Activated CD8-positive, alpha-beta T cell treated with anti-CD3 and anti-CD28 coated beads for 36 hours (primary cell): ENCODE measurements at regions not wholly inside any gene's neighbourhood (a gene's known extent, or its start where the extent isn't known, plus 50 kb on each side); places are given as distances from the start of the nearest gene placed in this dataset.

Source experiments
- ATAC-seq: fragments of 200-7000 bp; cut with Tn5 transposase; one replicate; pipeline ENCODE4 v1.10.0; 2021; ENCODE audit warnings: mild to moderate bottlenecking, moderate library complexity
- CTCF ChIA-PET: fragments of 350-600 bp; sonication (Branson Sonifier 250); formaldehyde crosslinking; loops from one replicate; lab custom pipeline; 2021; ENCODE audit warnings: antibody characterized with exemption; lab: Charles Lee
- POLR2A ChIA-PET: fragments of 350-600 bp; sonication (Branson Sonifier 250); formaldehyde crosslinking; loops from one replicate; lab custom pipeline; 2021; ENCODE audit warnings: antibody characterized with exemption; lab: Charles Lee
- DNase-seq: peaks from one replicate; pipeline ENCODE4 v3.0.0-alpha.2; 2020
- H3K27ac Mint-ChIP-seq: one replicate; pipeline ENCODE4 v1.8.0; 2021; ENCODE audit warnings: mild to moderate bottlenecking, mixed read lengths
- H3K27me3 Mint-ChIP-seq: one replicate; pipeline ENCODE4 v1.8.0; 2021; ENCODE audit warnings: mixed read lengths
- H3K36me3 Mint-ChIP-seq: one replicate; pipeline ENCODE4 v1.8.0; 2021; ENCODE audit warnings: low read depth, mixed read lengths
- H3K4me1 Mint-ChIP-seq: one replicate; pipeline ENCODE4 v1.8.0; 2021; ENCODE audit warnings: low read depth, mixed read lengths
- H3K4me3 Mint-ChIP-seq: one replicate; pipeline ENCODE4 v1.8.0; 2021; ENCODE audit warnings: mild to moderate bottlenecking, moderate library complexity, mixed read lengths
- H3K9me3 Mint-ChIP-seq: one replicate; pipeline ENCODE4 v1.8.0; 2021; ENCODE audit warnings: mixed read lengths
- intact Hi-C: fragments of 100-400 bp; cut with micrococcal nuclease; formaldehyde crosslinking; loops from one replicate; pipeline ENCODE4 v1.10.0; 2022
- TF ChIP-seq, protein P1 (sequence below): fragments of 200-600 bp; IDR thresholded peaks from one replicate; pipeline ENCODE4 v1.8.0; 2022; ENCODE audit warnings: antibody characterized with exemption, mild to moderate bottlenecking

DNA sequence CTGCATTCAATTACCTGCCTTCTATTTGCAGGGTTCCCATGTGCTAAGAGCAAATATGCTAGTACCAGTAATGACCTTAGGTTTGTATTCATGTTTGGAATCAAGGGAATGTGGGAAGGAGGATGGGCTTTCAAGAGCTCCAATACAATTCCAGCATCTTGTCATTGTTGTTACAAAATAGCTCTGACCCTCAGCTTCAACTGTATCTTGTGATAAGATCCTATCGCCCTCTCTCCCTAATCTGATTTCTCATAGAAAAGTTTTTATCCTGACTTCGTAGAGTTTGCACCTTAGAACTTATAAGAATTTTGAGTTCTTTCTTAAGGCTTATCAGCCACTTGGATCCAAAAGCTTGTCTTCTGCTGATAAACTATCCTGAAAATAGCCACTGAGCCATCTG, 749.5 kb upstream of the ACVR2A start:
- Mint-ChIP-seq H3K27me3 (peaks cover 3% of the 10 kb centered on the region), H3K9me3 (no peaks in the 10 kb centered on the region), H3K4me3 (no peak overlapping the region), H3K36me3 (no peaks in the 10 kb centered on the region), H3K4me1 (no peaks in the 10 kb centered on the region), H3K27ac (no peak overlapping the region)
- ATAC-seq, result no peak
- ChIA-PET CTCF (interaction anchor here (2.4 kb wide), 1 partner anchor 12 kb away, joined by 10 read pairs; no protein-coding TSS in a partner anchor), POLR2A (no interaction called here)
- intact Hi-C loops, result no loop called here
- DNase-seq, result no peak
- TF ChIP-seq, protein P1, sequence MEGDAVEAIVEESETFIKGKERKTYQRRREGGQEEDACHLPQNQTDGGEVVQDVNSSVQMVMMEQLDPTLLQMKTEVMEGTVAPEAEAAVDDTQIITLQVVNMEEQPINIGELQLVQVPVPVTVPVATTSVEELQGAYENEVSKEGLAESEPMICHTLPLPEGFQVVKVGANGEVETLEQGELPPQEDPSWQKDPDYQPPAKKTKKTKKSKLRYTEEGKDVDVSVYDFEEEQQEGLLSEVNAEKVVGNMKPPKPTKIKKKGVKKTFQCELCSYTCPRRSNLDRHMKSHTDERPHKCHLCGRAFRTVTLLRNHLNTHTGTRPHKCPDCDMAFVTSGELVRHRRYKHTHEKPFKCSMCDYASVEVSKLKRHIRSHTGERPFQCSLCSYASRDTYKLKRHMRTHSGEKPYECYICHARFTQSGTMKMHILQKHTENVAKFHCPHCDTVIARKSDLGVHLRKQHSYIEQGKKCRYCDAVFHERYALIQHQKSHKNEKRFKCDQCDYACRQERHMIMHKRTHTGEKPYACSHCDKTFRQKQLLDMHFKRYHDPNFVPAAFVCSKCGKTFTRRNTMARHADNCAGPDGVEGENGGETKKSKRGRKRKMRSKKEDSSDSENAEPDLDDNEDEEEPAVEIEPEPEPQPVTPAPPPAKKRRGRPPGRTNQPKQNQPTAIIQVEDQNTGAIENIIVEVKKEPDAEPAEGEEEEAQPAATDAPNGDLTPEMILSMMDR, result no peak

DNA sequence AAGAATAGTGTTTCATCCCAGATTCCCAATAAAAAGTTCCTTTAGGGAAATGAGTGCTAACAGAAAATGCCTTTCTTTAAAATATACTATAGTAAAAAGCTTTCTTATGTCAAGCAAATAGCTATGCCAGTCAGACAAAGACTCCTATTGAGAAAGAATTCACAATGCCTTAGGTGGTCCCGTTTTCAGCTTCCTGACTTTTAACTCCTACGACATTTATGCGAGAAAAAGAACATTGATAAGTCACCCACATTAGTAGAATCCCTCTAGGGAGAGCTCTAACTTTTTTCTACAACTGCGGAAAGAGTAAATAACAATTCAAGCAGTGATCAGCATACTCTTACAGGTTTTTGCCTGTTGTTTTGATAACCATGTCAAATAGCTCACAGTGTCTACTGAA, 750.8 kb upstream of the ACVR2A start:
- Mint-ChIP-seq H3K27me3 (peaks cover 3% of the 10 kb centered on the region), H3K4me3 (no peak overlapping the region), H3K4me1 (no peaks in the 10 kb centered on the region), H3K36me3 (no peaks in the 10 kb centered on the region), H3K27ac (no peak overlapping the region), H3K9me3 (no peaks in the 10 kb centered on the region)
- ATAC-seq (no peak), DNase-seq (no peak)
- intact Hi-C loops, result no loop called here
- TF ChIP-seq, protein P1, result no peak
- ChIA-PET POLR2A (no interaction called here), CTCF (interaction anchor here (0.6 to 2.4 kb wide), 2 partner anchors 11 to 41 kb away, joined by 3 to 10 read pairs; no protein-coding TSS in a partner anchor)

DNA sequence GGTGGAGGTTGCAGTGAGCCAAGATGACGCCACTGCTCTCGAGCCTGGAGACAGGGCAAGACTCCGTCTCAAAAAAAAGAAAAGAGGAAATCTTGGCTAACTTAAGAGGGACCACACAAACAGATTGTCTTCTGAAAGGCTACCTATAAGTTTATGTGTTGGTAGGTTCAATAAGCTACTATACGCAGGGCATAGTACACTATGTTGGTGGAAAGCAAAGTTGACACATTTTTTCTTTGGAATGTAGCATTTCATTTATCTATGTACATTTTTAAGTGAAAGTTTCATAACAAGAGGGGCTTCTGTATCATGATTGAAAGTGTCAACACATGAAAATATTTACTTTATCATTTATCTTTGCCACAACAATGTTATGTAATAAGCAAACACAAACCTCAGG, 752.6 kb upstream of the ACVR2A start:
- H3K27ac Mint-ChIP-seq, result no peak overlapping the region
- intact Hi-C loops, result no loop called here
- TF ChIP-seq, protein P1, result no peak
- no peaks in the 10 kb centered on the region for H3K9me3 Mint-ChIP-seq
- no peaks in the 10 kb centered on the region for H3K4me1 Mint-ChIP-seq
- POLR2A ChIA-PET, result no interaction called here
- H3K27me3 Mint-ChIP-seq, result peaks cover 3% of the 10 kb centered on the region
- no peak overlapping the region for H3K4me3 Mint-ChIP-seq
- CTCF ChIA-PET, result no interaction called here
- no peaks in the 10 kb centered on the region for H3K36me3 Mint-ChIP-seq
- DNase-seq (no peak), ATAC-seq (no peak)

DNA sequence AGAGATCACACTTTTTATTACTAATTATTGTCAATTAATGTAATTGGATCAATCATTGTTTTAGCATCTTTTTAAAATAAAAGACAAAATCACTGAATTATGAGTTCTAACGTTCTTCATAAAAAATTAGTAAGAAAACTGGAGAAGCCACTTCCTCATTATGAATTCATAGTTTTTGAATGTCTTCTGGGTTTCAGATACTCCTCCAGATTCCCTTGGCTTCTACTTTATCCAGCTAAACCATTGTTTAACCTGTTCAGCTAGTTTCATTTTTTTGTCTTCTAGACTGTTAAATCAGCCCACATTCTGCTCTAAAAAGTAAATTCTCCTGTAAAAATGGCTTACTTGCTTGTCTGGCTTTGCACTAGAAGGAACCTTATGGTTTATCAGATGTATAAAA, 753.4 kb upstream of the ACVR2A start:
- ChIA-PET CTCF (interaction anchor here (0.9 kb wide), 1 partner anchor 9 kb away, joined by 3 read pairs; no protein-coding TSS in a partner anchor), POLR2A (no interaction called here)
- Mint-ChIP-seq H3K27ac (no peak overlapping the region), H3K9me3 (no peaks in the 10 kb centered on the region), H3K4me3 (no peak overlapping the region), H3K4me1 (no peaks in the 10 kb centered on the region), H3K36me3 (no peaks in the 10 kb centered on the region), H3K27me3 (peaks cover 3% of the 10 kb centered on the region)
- intact Hi-C loops, result no loop called here
- no peak for ATAC-seq
- TF ChIP-seq, protein P1, result no peak
- DNase-seq, result no peak

DNA sequence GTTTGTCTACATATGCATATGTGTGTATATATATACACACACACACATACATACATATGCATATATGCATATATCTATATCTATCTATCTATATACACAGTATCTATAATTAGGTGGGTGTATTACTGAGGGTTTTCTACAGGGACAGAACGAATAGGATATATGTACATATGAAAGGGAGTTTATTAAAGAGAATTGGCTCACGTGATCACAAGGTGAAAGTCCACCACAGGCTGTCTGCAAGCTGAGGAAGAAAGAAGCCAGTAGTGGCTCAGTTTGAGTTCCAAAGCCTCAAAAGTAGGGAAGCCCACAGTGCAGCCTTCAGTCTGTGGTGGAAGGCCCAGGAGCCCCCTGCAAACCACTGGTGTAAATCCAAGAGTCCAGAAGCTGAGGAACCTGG, 756.0 kb upstream of the ACVR2A start:
- H3K4me1 Mint-ChIP-seq, result no peaks in the 10 kb centered on the region
- H3K27ac Mint-ChIP-seq, result no peak overlapping the region
- no peaks in the 10 kb centered on the region for H3K36me3 Mint-ChIP-seq
- H3K9me3 Mint-ChIP-seq, result no peaks in the 10 kb centered on the region
- TF ChIP-seq, protein P1, result no peak
- intact Hi-C loops, result no loop called here
- ChIA-PET CTCF (interaction anchor here (0.8 kb wide), 1 partner anchor 822 kb away, joined by 3 read pairs; no protein-coding TSS in a partner anchor), POLR2A (no interaction called here)
- no peaks in the 10 kb centered on the region for H3K27me3 Mint-ChIP-seq
- DNase-seq (no peak), ATAC-seq (no peak)
- no peak overlapping the region for H3K4me3 Mint-ChIP-seq
